Adrenal gland (tissue), 5 donors: ENCODE measurements at regions not wholly inside any gene's neighbourhood (a gene's known extent, or its start where the extent isn't known, plus 50 kb on each side); places are given as distances from the start of the nearest gene placed in this dataset.
"Not testable (repeated sequence)": the region's sequence is repeated elsewhere in the genome, so short reads cannot be mapped to it uniquely, and the experiment has no call there.

Source experiments
- POLR2A ChIP-seq, 2 donors: fragments of 450-650 bp; IDR thresholded peaks; one replicate each; pipeline ENCODE4 v1.6.1; 2017; ENCODE audit warnings: antibody characterized with exemption in 2 of 2, mild to moderate bottlenecking in 2 of 2, moderate library complexity in 1 of 2
- TF ChIP-seq, protein P1 (sequence below), 6 experiments: fragments of 450-650 bp in 4 of 6; fragments of 200-600 bp in 2 of 6; sonication (generic) in 1 of 6; IDR thresholded peaks; 1 replicate in 5 of 6; 2 replicates in 1 of 6; pipeline versions ENCODE4 v1.5.1 to v1.8.0; 2016 to 2021; ENCODE audit warnings: antibody characterized with exemption in 6 of 6, mild to moderate bottlenecking in 2 of 6, moderate library complexity in 1 of 6
- donor health status: DM: no; HTN: no; CAD: no.

DNA sequence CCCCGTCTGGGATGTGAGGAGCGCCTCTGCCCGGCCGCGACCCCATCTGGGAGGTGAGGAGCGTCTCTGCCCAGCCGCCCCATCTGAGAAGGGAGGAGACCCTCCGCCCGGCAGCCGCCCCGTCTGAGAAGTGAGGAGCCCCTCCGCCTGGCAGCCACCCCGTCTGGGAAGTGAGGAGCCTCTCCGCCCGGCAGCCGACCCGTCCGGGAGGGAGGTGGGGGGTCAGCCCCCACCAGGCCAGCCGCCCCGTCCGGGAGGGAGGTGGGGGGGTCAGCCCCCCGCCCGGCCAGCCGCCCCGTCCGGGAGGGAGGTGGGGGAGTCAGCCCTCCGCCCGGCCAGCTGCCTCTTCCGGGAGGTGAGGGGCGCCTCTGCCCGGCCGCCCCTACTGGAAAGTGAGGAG is 454.4 kb upstream of the CAMK1G start:
- TF ChIP-seq, protein P1, sequence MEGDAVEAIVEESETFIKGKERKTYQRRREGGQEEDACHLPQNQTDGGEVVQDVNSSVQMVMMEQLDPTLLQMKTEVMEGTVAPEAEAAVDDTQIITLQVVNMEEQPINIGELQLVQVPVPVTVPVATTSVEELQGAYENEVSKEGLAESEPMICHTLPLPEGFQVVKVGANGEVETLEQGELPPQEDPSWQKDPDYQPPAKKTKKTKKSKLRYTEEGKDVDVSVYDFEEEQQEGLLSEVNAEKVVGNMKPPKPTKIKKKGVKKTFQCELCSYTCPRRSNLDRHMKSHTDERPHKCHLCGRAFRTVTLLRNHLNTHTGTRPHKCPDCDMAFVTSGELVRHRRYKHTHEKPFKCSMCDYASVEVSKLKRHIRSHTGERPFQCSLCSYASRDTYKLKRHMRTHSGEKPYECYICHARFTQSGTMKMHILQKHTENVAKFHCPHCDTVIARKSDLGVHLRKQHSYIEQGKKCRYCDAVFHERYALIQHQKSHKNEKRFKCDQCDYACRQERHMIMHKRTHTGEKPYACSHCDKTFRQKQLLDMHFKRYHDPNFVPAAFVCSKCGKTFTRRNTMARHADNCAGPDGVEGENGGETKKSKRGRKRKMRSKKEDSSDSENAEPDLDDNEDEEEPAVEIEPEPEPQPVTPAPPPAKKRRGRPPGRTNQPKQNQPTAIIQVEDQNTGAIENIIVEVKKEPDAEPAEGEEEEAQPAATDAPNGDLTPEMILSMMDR (IDR thresholded peaks at IDR 0.05): not testable (repeated sequence)
- TF ChIP-seq POLR2A (IDR thresholded peaks at IDR 0.05): not testable (repeated sequence)
